Vagina (tissue), 2 donors: ENCODE measurements at regions not wholly inside any gene's neighbourhood (a gene's known extent, or its start where the extent isn't known, plus 50 kb on each side); places are given as distances from the start of the nearest gene placed in this dataset.

Source experiments
- POLR2AphosphoS5 ChIP-seq, 2 donors: sonication (generic); formaldehyde crosslinking; IDR thresholded peaks; one replicate each; pipeline ENCODE4 v1.9.0; 2017; ENCODE audit warnings: antibody characterized with exemption in 2 of 2, mild to moderate bottlenecking in 2 of 2, low read depth in 1 of 2; ENCODE audit not compliant: insufficient read depth in 1 of 2
- TF ChIP-seq, protein P1 (sequence below), 3 experiments: fragments of 450-650 bp in 2 of 3; fragments of 200-600 bp in 1 of 3; sonication (generic) in 1 of 3; IDR thresholded peaks; one replicate each; pipeline ENCODE4 v1.5.1; 2017 to 2019; ENCODE audit warnings: antibody characterized with exemption in 3 of 3, mild to moderate bottlenecking in 2 of 3, moderate library complexity in 2 of 3

DNA sequence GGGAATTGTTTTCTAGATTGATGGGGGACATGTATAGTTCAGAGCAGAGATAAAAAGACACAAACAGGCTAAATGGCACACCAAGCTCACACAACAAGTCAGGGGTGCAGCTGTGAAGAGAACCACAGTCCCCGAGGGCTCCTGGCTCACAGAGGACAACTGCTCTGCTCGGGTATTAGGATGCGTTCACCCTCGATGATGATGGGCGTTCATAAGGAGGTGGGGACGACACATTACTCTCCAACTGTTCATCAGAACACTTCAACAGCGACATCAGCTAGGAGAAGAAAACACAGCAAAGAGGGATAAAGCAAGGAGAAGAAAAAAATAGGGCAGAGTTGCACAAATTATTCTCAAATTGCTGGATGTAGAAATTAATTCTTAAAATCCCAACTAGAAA, 174.8 kb upstream of the RREB1 start:
- TF ChIP-seq, protein P1, sequence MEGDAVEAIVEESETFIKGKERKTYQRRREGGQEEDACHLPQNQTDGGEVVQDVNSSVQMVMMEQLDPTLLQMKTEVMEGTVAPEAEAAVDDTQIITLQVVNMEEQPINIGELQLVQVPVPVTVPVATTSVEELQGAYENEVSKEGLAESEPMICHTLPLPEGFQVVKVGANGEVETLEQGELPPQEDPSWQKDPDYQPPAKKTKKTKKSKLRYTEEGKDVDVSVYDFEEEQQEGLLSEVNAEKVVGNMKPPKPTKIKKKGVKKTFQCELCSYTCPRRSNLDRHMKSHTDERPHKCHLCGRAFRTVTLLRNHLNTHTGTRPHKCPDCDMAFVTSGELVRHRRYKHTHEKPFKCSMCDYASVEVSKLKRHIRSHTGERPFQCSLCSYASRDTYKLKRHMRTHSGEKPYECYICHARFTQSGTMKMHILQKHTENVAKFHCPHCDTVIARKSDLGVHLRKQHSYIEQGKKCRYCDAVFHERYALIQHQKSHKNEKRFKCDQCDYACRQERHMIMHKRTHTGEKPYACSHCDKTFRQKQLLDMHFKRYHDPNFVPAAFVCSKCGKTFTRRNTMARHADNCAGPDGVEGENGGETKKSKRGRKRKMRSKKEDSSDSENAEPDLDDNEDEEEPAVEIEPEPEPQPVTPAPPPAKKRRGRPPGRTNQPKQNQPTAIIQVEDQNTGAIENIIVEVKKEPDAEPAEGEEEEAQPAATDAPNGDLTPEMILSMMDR (IDR thresholded peaks at IDR 0.05) = no peak
- no peak for TF ChIP-seq POLR2AphosphoS5 (IDR thresholded peaks at IDR 0.05; ENCODE audit: insufficient read depth in 1 of 2, low read depth in 1 of 2)
